GM21515 (cell line): ENCODE measurements at regions not wholly inside any gene's neighbourhood (a gene's known extent, or its start where the extent isn't known, plus 50 kb on each side); places are given as distances from the start of the nearest gene placed in this dataset.

Source experiments
- ATAC-seq: cut with Tn5 transposase; IDR thresholded peaks from one replicate; pipeline ENCODE4 v1.9.1; 2021; ENCODE audit not compliant: unreplicated experiment

DNA sequence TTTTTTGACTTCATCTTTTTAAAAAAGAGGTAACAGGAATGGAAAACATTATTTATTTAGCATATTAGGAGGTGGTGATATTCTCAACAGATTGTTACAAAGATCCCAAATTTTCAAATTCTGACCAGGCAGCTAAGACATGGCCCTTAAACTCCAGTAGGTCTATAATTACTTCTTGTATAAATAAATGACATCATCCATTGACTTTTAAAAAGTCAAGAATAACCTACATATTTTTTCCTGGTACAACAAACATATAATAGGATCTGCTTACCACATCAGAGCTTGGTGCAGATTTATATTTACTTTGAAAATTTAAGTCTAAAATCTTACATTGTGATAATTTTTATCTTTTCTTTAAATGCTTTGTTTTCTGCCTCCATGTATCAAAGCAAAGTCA, 92.2 kb upstream of the TRPM3 start:
- no peak for ATAC-seq

DNA sequence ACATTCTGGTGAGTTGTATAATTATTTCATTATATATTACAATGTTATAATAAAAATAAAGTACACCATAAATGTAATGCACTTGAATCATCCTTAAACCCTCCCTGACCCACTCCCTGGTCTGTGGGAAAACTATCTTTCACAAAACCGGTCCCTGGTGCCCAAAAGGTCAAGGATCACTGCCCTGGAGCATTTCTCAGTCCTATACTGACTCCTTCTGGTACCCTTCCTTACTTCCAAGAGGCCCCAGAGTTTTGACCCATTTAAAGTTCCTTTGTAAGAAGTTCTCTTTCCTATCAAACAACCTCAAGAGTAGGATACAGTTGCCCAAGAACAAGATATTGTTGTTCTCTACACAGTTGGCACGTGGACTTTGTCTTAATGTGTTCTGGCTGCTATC, 88.9 kb upstream of the TRPM3 start:
- no peak for ATAC-seq

DNA sequence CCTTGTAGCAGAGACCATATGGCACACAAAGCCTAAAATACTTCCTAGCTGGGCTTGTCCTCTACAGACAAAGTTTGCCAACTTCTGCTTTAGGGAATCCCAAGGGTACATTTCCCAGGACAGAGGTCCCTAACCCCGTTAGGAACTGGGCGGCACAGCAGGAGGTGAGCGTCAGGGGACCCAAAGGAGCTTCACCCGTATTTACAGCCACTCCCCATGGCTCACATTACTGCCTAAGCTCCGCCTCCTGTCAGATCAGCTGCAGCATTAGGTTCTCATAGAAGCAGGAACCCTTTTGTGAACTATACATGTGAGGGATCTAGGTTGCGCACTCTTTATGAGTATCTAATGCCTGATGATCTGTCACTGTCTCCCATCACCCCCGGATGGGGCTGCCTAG, 88.5 kb upstream of the TRPM3 start:
- ATAC-seq: no peak

DNA sequence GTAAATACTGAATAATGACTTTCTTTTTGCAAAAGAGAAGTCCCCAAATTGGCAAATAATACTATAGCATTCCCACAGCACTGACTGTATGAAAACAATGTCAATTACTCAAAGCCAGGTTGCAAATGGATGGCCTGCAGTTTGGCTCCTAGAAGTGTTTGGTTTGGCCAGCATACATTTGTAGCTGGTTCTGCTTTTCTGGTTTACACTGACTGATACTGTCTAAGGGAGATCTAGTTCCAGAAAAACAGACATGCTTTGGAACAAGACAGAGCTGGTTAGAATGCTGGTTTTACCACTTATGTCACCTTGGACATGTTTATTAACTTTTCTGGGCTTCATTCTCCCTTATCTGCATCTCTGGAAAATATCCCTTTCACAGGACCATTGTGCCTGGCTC, 81.5 kb upstream of the TRPM3 start:
- no peak for ATAC-seq

DNA sequence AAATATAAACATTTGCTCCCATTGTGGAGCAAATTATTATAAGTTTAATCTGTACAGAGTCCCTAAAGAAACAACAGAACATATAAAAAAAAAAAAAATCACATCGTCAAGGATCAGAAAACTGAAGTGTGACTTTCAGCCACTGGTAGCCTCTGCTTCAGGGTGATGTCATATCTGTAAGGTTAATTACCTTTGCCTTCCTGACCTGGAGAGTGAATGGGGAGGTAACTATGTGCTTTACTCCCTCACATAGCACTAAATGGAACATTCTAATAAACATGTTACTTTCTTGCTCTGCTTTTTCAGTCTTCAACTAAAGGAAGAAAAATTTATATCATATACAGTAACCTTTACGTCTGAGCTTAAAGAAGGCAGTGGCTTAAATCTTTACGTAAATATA, 70.3 kb upstream of the TRPM3 start:
- no peak for ATAC-seq

DNA sequence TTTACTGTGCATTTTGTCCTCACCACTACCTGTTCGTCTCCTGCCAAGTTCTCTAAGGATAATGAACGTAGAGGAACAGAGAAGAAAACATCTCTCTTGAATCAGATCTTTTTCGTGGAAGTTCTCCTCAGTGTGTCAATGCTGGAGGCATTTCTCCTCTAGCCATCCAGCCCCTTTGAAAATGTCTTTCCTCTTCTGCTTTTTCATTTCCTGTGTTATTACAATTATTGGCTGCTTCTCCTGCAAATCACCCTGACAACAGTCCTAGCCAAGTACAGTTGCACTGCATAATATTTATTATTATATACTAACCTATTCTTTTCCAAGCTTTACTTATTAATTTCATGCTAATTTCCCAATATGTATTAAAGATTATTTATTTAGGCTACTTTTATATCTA, 61.8 kb upstream of the TRPM3 start:
- no peak for ATAC-seq

DNA sequence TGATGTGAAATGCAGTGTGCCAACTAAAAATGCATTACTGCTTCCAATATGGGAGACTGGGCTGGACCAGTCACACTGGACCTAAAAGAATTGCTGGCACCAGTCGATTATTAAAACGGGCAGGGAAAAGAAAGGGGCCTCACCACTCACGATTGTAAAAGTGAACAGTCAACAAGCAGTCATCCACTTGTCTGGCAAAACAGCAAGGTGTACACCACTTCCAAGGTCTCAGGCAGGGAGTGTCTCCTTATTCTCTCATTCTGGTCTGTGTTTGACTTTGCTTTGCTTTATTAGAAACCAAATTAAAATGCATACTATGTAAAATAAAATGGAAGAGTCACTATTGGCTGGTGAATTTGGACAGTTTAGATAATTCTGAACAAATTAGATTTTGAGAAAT, 57.8 kb upstream of the TRPM3 start:
- ATAC-seq: no peak

DNA sequence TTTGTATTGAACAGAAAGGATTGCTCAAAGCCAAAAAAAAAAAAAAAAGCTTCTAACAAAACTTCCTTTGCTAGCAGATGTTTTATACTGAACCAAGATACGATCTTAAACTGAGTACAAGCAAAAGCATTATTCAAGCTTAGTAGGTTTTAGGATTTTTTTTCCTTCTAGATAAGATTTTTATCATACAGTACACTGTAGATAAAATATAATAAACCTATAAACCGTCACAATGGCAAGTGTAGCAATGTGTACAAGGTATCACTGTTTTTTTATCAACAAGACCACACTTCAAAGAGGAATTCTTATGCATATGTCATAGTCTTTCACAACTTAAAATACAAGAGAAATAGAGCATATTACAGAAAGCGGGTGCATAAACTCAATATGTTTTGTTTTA, 56.5 kb upstream of the TRPM3 start:
- no peak for ATAC-seq

DNA sequence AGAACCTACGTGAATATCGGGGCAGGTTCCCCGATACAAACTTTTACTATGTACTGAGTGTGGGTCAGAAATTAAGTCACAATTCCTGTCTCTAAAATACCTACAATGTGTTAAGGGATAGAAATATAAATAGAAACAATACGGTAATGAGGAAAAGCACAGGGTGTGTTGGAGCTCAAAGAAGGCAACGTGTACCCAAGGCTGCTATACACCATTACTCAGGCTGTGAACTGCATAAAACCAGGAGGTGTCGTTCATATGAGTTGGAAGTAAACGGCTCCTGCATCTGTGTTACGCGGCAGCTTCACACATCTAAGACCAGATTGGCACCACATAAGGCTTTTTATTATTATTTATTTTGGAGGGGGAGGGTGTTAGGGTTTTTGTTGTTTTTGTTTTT, 50.1 kb upstream of the TRPM3 start:
- ATAC-seq: no peak
